Fibroblast of lung (primary cell): ENCODE measurements at regions not wholly inside any gene's neighbourhood (a gene's known extent, or its start where the extent isn't known, plus 50 kb on each side); places are given as distances from the start of the nearest gene placed in this dataset.

Source experiments
- DNase-seq, 2 donors: peaks; one replicate each; pipeline versions ENCODE4 v3.0.0 to v3.0.0-alpha.2; 2010; ENCODE audit warnings: low read depth in 2 of 2
- H2AFZ ChIP-seq: 2 replicates; pipeline ENCODE4 v1.5.1; 2012; ENCODE audit warnings: low read length, control low read depth, inconsistent platforms
- H3K27ac ChIP-seq: 2 replicates; pipeline ENCODE4 v1.5.1; 2011; ENCODE audit warnings: low read length, control low read depth; ENCODE audit not compliant: insufficient read depth
- H3K27me3 ChIP-seq: 2 replicates; pipeline ENCODE4 v1.5.1; 2011; ENCODE audit warnings: mild to moderate bottlenecking, low read length; ENCODE audit not compliant: control insufficient read depth, insufficient read depth
- H3K36me3 ChIP-seq: 2 replicates; pipeline ENCODE4 v1.5.1; 2011; ENCODE audit warnings: low read length; ENCODE audit not compliant: control insufficient read depth, insufficient read depth
- H3K4me1 ChIP-seq: 2 replicates; pipeline ENCODE4 v1.5.1; 2011; ENCODE audit warnings: low read length; ENCODE audit not compliant: control insufficient read depth, insufficient read depth; ENCODE audit errors: extremely low read depth
- H3K4me2 ChIP-seq: 2 replicates; pipeline ENCODE4 v1.5.1; 2011; ENCODE audit warnings: low read length, control low read depth; ENCODE audit not compliant: insufficient read depth; ENCODE audit errors: extremely low read depth
- H3K4me3 ChIP-seq, 4 experiments: fragments of 200-600 bp in 1 of 4; sonication (generic) in 1 of 4; replicated peaks in 1 of 4; 2 replicates each; pipeline ENCODE4 v1.5.1; 2011 to 2016; ENCODE audit warnings: low read length in 4 of 4, low read depth in 3 of 4, mild to moderate bottlenecking in 3 of 4, control low read depth in 2 of 4, inconsistent platforms in 1 of 4, mixed read lengths in 1 of 4; ENCODE audit not compliant: insufficient read depth in 1 of 4; ENCODE audit errors: control extremely low read depth in 1 of 4
- H3K79me2 ChIP-seq: 2 replicates; pipeline ENCODE4 v1.5.1; 2012; ENCODE audit warnings: mild to moderate bottlenecking, low read length, inconsistent platforms; ENCODE audit not compliant: control insufficient read depth, insufficient read depth
- H3K9ac ChIP-seq: 2 replicates; pipeline ENCODE4 v1.5.1; 2011; ENCODE audit warnings: mild to moderate bottlenecking, low read length, control low read depth; ENCODE audit not compliant: insufficient read depth
- H3K9me3 ChIP-seq: 2 replicates; pipeline ENCODE4 v1.5.1; 2012; ENCODE audit warnings: low read depth, low read length; ENCODE audit not compliant: control insufficient read depth, insufficient read depth
- H4K20me1 ChIP-seq: 2 replicates; pipeline ENCODE4 v1.5.1; 2011; ENCODE audit warnings: low read length; ENCODE audit not compliant: control insufficient read depth, insufficient read depth; ENCODE audit errors: extremely low read depth
- EZH2 ChIP-seq: IDR thresholded peaks from 2 replicates; pipeline ENCODE4 v1.5.1; 2012; ENCODE audit warnings: low read length, control low read depth, mild to moderate bottlenecking; ENCODE audit errors: missing control alignments
- TF ChIP-seq, protein P1 (sequence below), 2 donors: IDR thresholded peaks in 1 of 2; conservative IDR thresholded peaks in 1 of 2; 1 replicate in 1 of 2; 2 replicates in 1 of 2; pipeline ENCODE4 v1.5.1; 2011 to 2012; ENCODE audit warnings: low read length in 2 of 2, control low read depth in 1 of 2, inconsistent platforms in 1 of 2, low read depth in 1 of 2, mild to moderate bottlenecking in 1 of 2

DNA sequence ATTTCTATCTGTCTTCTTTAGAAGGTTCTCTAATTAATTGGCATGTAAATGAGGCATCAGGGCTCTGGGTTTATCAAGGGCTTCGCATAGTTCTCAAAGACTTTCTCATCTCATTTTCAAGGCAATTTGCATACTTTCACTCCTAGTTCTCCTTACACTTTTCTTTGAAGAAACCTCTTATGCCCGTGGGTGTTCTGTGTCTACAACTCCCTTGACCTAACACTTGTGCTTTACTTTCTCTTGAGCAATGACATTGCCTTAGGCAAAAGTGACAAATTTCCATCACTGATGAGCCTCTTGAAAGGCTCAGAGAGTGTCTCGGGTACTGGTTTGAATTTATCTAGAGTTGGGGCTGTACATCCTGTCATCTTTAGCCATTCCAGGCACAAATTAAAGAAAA is 74.7 kb upstream of the ITPRID1 start:
- H2AFZ ChIP-seq: no peak overlapping the region
- no peaks in the 10 kb centered on the region for H3K36me3 ChIP-seq
- H3K4me3 ChIP-seq: no peak overlapping the region
- no peaks in the 10 kb centered on the region for H4K20me1 ChIP-seq
- no peak overlapping the region for H3K9ac ChIP-seq
- H3K4me2 ChIP-seq: no peak overlapping the region
- H3K27me3 ChIP-seq: no peaks in the 10 kb centered on the region
- H3K79me2 ChIP-seq: no peaks in the 10 kb centered on the region
- DNase-seq: no peak
- H3K27ac ChIP-seq: no peak overlapping the region
- TF ChIP-seq EZH2: no peak
- TF ChIP-seq, protein P1, sequence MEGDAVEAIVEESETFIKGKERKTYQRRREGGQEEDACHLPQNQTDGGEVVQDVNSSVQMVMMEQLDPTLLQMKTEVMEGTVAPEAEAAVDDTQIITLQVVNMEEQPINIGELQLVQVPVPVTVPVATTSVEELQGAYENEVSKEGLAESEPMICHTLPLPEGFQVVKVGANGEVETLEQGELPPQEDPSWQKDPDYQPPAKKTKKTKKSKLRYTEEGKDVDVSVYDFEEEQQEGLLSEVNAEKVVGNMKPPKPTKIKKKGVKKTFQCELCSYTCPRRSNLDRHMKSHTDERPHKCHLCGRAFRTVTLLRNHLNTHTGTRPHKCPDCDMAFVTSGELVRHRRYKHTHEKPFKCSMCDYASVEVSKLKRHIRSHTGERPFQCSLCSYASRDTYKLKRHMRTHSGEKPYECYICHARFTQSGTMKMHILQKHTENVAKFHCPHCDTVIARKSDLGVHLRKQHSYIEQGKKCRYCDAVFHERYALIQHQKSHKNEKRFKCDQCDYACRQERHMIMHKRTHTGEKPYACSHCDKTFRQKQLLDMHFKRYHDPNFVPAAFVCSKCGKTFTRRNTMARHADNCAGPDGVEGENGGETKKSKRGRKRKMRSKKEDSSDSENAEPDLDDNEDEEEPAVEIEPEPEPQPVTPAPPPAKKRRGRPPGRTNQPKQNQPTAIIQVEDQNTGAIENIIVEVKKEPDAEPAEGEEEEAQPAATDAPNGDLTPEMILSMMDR (conservative IDR thresholded peaks at IDR 0.05 in 1 of 2, IDR thresholded peaks at IDR 0.05 in 1 of 2; ENCODE audit: low read depth in 1 of 2, low read length in 2 of 2): no peak
- no peaks in the 10 kb centered on the region for H3K9me3 ChIP-seq
- H3K4me1 ChIP-seq: no peaks in the 10 kb centered on the region

DNA sequence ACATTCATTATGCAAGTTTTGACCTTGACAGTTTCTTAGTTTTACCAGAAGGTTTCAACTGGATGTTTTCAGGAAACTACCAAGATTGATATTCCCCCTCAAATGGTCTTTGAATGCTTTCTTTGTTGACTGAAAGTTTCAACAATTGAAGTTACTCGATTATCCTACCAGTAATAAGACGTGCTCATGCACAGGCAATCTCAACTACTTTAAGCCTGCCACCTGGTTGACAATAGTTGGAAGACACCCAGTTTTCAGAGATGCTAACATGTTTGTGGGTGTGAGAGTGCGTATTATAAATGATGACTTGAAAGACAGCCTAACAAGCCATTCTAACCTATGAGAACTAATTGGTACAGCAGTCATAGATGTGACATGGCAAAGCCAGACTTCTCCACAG is 73.4 kb upstream of the ITPRID1 start:
- DNase-seq: peak in 1 of 2 donors; percentile 8
- Histone ChIP-seq H3K4me1 (no peaks in the 10 kb centered on the region), H3K4me2 (no peak overlapping the region), H2AFZ (no peak overlapping the region), H4K20me1 (no peaks in the 10 kb centered on the region), H3K4me3 (no peak overlapping the region), H3K9me3 (no peaks in the 10 kb centered on the region), H3K9ac (no peak overlapping the region), H3K27ac (no peak overlapping the region), H3K27me3 (no peaks in the 10 kb centered on the region), H3K36me3 (no peaks in the 10 kb centered on the region), H3K79me2 (no peaks in the 10 kb centered on the region)
- TF ChIP-seq, protein P1 (conservative IDR thresholded peaks at IDR 0.05 in 1 of 2, IDR thresholded peaks at IDR 0.05 in 1 of 2; ENCODE audit: low read depth in 1 of 2, low read length in 2 of 2): no peak
- no peak for TF ChIP-seq EZH2

DNA sequence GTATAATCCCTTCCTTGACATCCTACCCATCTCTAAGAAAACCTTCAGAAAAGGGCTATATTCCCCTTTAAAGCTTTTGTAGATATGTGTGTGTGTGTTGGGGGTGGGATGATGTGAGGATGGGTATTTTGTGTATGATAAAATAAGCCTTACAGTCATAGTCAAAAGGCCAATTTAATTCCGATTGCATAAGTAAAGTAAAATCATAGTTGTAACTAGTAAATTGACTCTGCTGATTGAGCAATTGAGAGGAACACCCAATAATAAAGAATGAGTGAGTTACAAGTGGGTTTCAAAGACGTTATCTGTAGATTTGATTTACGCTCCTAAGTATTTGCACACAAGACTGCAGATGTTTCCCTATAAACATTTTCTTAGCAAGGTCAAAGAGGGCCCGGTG is 71.3 kb upstream of the ITPRID1 start:
- no peaks in the 10 kb centered on the region for H4K20me1 ChIP-seq
- no peaks in the 10 kb centered on the region for H3K27me3 ChIP-seq
- no peaks in the 10 kb centered on the region for H3K79me2 ChIP-seq
- H3K27ac ChIP-seq: no peak overlapping the region
- H3K9me3 ChIP-seq: no peaks in the 10 kb centered on the region
- no peaks in the 10 kb centered on the region for H3K36me3 ChIP-seq
- no peak overlapping the region for H3K9ac ChIP-seq
- no peaks in the 10 kb centered on the region for H3K4me1 ChIP-seq
- H3K4me2 ChIP-seq: no peak overlapping the region
- H3K4me3 ChIP-seq: no peak overlapping the region
- no peak overlapping the region for H2AFZ ChIP-seq
- DNase-seq: no peak
- TF ChIP-seq EZH2: no peak
- TF ChIP-seq, protein P1 (conservative IDR thresholded peaks at IDR 0.05 in 1 of 2, IDR thresholded peaks at IDR 0.05 in 1 of 2; ENCODE audit: low read depth in 1 of 2, low read length in 2 of 2): no peak
